ENCODE measurements at regions not wholly inside any gene's neighbourhood (a gene's known extent, or its start where the extent isn't known, plus 50 kb on each side); places are given as distances from the start of the nearest gene placed in this dataset.

DNA sequence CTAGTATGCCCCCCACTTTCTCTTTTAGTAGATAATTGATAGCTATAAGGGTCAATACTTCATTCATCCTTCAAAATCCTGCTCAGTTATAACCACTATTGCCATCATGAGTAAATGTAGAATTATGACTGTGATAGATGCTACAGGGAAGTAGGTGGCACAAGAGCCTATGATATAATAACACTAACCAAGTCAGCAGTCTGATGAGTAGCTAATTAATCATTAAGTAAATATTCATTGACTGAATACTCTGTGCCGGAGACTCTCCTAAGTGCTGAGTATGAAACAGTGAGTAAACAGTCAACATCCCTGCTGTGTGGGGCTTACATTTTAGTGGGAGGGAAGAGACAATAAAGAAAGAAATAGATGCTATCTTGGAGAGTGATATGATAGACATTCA is 430.3 kb upstream of the ZNF462 start:
- Histone ChIP-seq H3K27ac (ENCODE audit: low read depth, low read length) (no peak overlapping the region), H3K4ac (replicated peaks; ENCODE audit: insufficient read length, low read depth, low read length) (no peak overlapping the region), H3K23me2 (ENCODE audit: low read depth, low read length) (no peaks in the 10 kb centered on the region; the same call in 1 of the 2 replicates), H3K9me3 (ENCODE audit: insufficient read depth in 2 of 2, low read depth in 1 of 2, low read length in 1 of 2) (no peaks in the 10 kb centered on the region), H3K56ac (replicated peaks; ENCODE audit: insufficient read length, low read depth, low read length) (no peak overlapping the region), H3K9ac (replicated peaks in 1 of 4; ENCODE audit: extremely low read depth in 1 of 4, low read depth in 3 of 4, low read length in 3 of 4) (no peak overlapping the region), H3K79me2 (ENCODE audit: control insufficient read depth in 1 of 2, insufficient read depth in 2 of 2, low read length in 2 of 2) (no peaks in the 10 kb centered on the region), H3K14ac (ENCODE audit: insufficient read length) (no peak overlapping the region), H3K27me3 (replicated peaks in 1 of 4; ENCODE audit: control insufficient read depth in 3 of 4, extremely low read depth in 1 of 4, insufficient read depth in 3 of 4, low read length in 3 of 4) (no peaks in the 10 kb centered on the region), H2BK15ac (ENCODE audit: low read length) (no peak overlapping the region), H4K5ac (ENCODE audit: insufficient read length, low read depth, low read length) (no peak overlapping the region), H3K36me3 (ENCODE audit: control insufficient read depth in 2 of 4, insufficient read depth in 4 of 4, low read length in 3 of 4) (no peaks in the 10 kb centered on the region), H4K91ac (replicated peaks; ENCODE audit: insufficient read length, low read length) (no peak overlapping the region), H2BK5ac (ENCODE audit: low read depth, low read length) (no peak overlapping the region), H3K4me2 (ENCODE audit: insufficient read depth in 1 of 2, low read depth in 2 of 2, low read length in 2 of 2) (no peak overlapping the region), H3K4me1 (replicated peaks in 1 of 4; ENCODE audit: control insufficient read depth in 3 of 4, insufficient read depth in 4 of 4, low read length in 3 of 4) (no peaks in the 10 kb centered on the region), H3K23ac (ENCODE audit: insufficient read length) (no peak overlapping the region), H2BK20ac (ENCODE audit: low read length) (no peak overlapping the region), H3K4me3 (ENCODE audit: extremely low read depth in 1 of 4, insufficient read depth in 2 of 4, low read depth in 3 of 4, low read length in 4 of 4) (no peak overlapping the region), H2AFZ (ENCODE audit: low read length) (no peak overlapping the region), H3K18ac (ENCODE audit: extremely low read depth, low read length) (no peak overlapping the region), H2BK12ac (ENCODE audit: low read depth, low read length) (no peak overlapping the region), H4K20me1 (replicated peaks in 1 of 2; ENCODE audit: control insufficient read depth in 1 of 2, insufficient read depth in 2 of 2, low read length in 2 of 2) (no peaks in the 10 kb centered on the region), H3K79me1 (ENCODE audit: low read depth, low read length) (no peaks in the 10 kb centered on the region), H2BK120ac (replicated peaks; ENCODE audit: low read depth, low read length) (no peak overlapping the region), H4K8ac (ENCODE audit: extremely low read depth, insufficient read depth, low read length) (no peak overlapping the region), H2AK5ac (ENCODE audit: low read depth, low read length) (no peak overlapping the region)
- FAIRE-seq (no peak), DNase-seq (ENCODE audit: low read depth in 1 of 2, low spot score in 2 of 2) (no peak)
- CTCF ChIA-PET (ENCODE audit: partially characterized antibody) = interaction anchor here (0.7 to 1.1 kb wide), 2 partner anchors 16 to 646 kb away, joined by 3 read pairs; no protein-coding TSS in a partner anchor
- WGBS, 2 experiments (ENCODE audit: extremely low coverage in 1 of 2, insufficient coverage in 1 of 2, insufficient read length in 1 of 2, insufficient replicate concordance in 2 of 2, low coverage in 1 of 2, low lambda C conversion rate in 2 of 2, missing lambda C conversion rate in 1 of 2) = 89% methylated on average over 1 of the region's 1 CpG; no CpG with 5 or more reads in 1 of the 2 experiments
- POLR2A ChIA-PET (ENCODE audit: partially characterized antibody) = no interaction called here
- TF ChIP-seq SIX5 (IDR thresholded peaks at IDR 0.05; ENCODE audit: low read depth, low read length) (no peak), CEBPB (IDR thresholded peaks at IDR 0.05; ENCODE audit: low read depth, low read length) (no peak), HDAC2 (IDR thresholded peaks at IDR 0.05; ENCODE audit: borderline replicate concordance in 1 of 2, low read depth in 2 of 2, low read length in 2 of 2) (no peak), KDM5A (IDR thresholded peaks at IDR 0.05; ENCODE audit: low read length) (no peak), NRF1 (IDR thresholded peaks at IDR 0.05; ENCODE audit: low read depth, low read length) (no peak), RXRA (IDR thresholded peaks at IDR 0.05; ENCODE audit: insufficient read depth, low read depth, low read length) (no peak), EZH2 (IDR thresholded peaks at IDR 0.05; ENCODE audit: low read depth, low read length, severe bottlenecking) (no peak)
- TF ChIP-seq, protein P1, sequence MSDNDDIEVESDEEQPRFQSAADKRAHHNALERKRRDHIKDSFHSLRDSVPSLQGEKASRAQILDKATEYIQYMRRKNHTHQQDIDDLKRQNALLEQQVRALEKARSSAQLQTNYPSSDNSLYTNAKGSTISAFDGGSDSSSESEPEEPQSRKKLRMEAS (IDR thresholded peaks at IDR 0.05) = no peak

Data from H1 (cell line).